Skeletal muscle satellite cell (primary cell): ENCODE measurements at regions not wholly inside any gene's neighbourhood (a gene's known extent, or its start where the extent isn't known, plus 50 kb on each side); places are given as distances from the start of the nearest gene placed in this dataset.
A peak's percentile ranks its signal among the peaks of the same experiment; 100 is the strongest.

ENCODE experiments used
- H3K27me3 ChIP-seq: 2 replicates; pipeline ENCODE4 v1.7.0; 2013; ENCODE audit warnings: low read length; ENCODE audit not compliant: control insufficient read depth, insufficient read depth
- H3K36me3 ChIP-seq: 2 replicates; pipeline ENCODE4 v1.7.0; 2013; ENCODE audit warnings: mild to moderate bottlenecking, control low read depth, low read length; ENCODE audit not compliant: insufficient read depth
- H3K4me1 ChIP-seq: 2 replicates; pipeline ENCODE4 v1.7.0; 2013; ENCODE audit warnings: low read length; ENCODE audit not compliant: control insufficient read depth, insufficient read depth
- H3K4me2 ChIP-seq: 2 replicates; pipeline ENCODE4 v1.7.0; 2013; ENCODE audit warnings: mild to moderate bottlenecking, low read length
- H3K4me3 ChIP-seq: 2 replicates; pipeline ENCODE4 v1.7.0; 2013; ENCODE audit warnings: low read length
- H3K9ac ChIP-seq: 2 replicates; pipeline ENCODE4 v1.7.0; 2013; ENCODE audit warnings: mild to moderate bottlenecking, low read depth, low read length, moderate library complexity
- H3K9me3 ChIP-seq: replicated peaks from 2 replicates; pipeline ENCODE4 v1.7.0; 2013; ENCODE audit warnings: mild to moderate bottlenecking, control low read depth, low read length

- no peak overlapping the region for H3K9ac ChIP-seq
- no peaks in the 10 kb centered on the region for H3K36me3 ChIP-seq
- no peak overlapping the region for H3K4me2 ChIP-seq
- no peak overlapping the region for H3K4me3 ChIP-seq
- peaks cover 21% of the 10 kb centered on the region for H3K27me3 ChIP-seq
- no peaks in the 10 kb centered on the region for H3K9me3 ChIP-seq
- no peaks in the 10 kb centered on the region for H3K4me1 ChIP-seq
These were observed 160.8 kb upstream of the BMP2 start for GRCh38 chr20:6606651-6607050.

GRCh38 chr20:6605055-6605935, 162.2 kb upstream of the BMP2 start:
- no peak overlapping the region for H3K4me3 ChIP-seq
- H3K9ac ChIP-seq, result no peak overlapping the region
- H3K4me2 ChIP-seq, result no peak overlapping the region
- no peaks in the 10 kb centered on the region for H3K4me1 ChIP-seq
- H3K9me3 ChIP-seq, result no peaks in the 10 kb centered on the region
- H3K27me3 ChIP-seq, result peaks cover 30% of the 10 kb centered on the region
- H3K36me3 ChIP-seq, result no peaks in the 10 kb centered on the region

- H3K4me2 ChIP-seq, result no peak overlapping the region
- no peak overlapping the region for H3K4me3 ChIP-seq
- no peaks in the 10 kb centered on the region for H3K4me1 ChIP-seq
- H3K27me3 ChIP-seq, result peaks cover 35% of the 10 kb centered on the region
- H3K9ac ChIP-seq, result no peak overlapping the region
- H3K36me3 ChIP-seq, result no peaks in the 10 kb centered on the region
- no peaks in the 10 kb centered on the region for H3K9me3 ChIP-seq
These were observed 163.3 kb upstream of the BMP2 start for GRCh38 chr20:6604179-6604578.

- Histone ChIP-seq H3K9ac (no peak overlapping the region), H3K4me3 (no peak overlapping the region), H3K27me3 (peaks cover 32% of the 10 kb centered on the region), H3K36me3 (no peaks in the 10 kb centered on the region), H3K4me1 (no peaks in the 10 kb centered on the region), H3K9me3 (no peaks in the 10 kb centered on the region), H3K4me2 (no peak overlapping the region)
These were observed 167.4 kb upstream of the BMP2 start for GRCh38 chr20:6599876-6600735.

GRCh38 chr20:6595704-6596103, 171.8 kb upstream of the BMP2 start:
- peaks cover 17% of the 10 kb centered on the region for H3K4me1 ChIP-seq
- H3K4me2 ChIP-seq, result peak overlapping the region; percentile 31
- H3K27me3 ChIP-seq, result peaks cover 9% of the 10 kb centered on the region
- no peaks in the 10 kb centered on the region for H3K9me3 ChIP-seq
- no peak overlapping the region for H3K9ac ChIP-seq
- no peaks in the 10 kb centered on the region for H3K36me3 ChIP-seq
- no peak overlapping the region for H3K4me3 ChIP-seq

- no peak overlapping the region for H3K4me3 ChIP-seq
- peaks cover 28% of the 10 kb centered on the region for H3K4me1 ChIP-seq
- H3K4me2 ChIP-seq, result peak overlapping the region; percentile 46
- no peaks in the 10 kb centered on the region for H3K9me3 ChIP-seq
- no peak overlapping the region for H3K9ac ChIP-seq
- H3K36me3 ChIP-seq, result no peaks in the 10 kb centered on the region
- no peaks in the 10 kb centered on the region for H3K27me3 ChIP-seq
These were observed 176.4 kb upstream of the BMP2 start for GRCh38 chr20:6590891-6591637.

- no peaks in the 10 kb centered on the region for H3K27me3 ChIP-seq
- H3K9me3 ChIP-seq, result no peaks in the 10 kb centered on the region
- H3K36me3 ChIP-seq, result no peaks in the 10 kb centered on the region
- no peak overlapping the region for H3K4me2 ChIP-seq
- H3K9ac ChIP-seq, result no peak overlapping the region
- H3K4me1 ChIP-seq, result peaks cover 28% of the 10 kb centered on the region
- no peak overlapping the region for H3K4me3 ChIP-seq
These were observed 179.2 kb upstream of the BMP2 start for GRCh38 chr20:6588296-6588695.

- Histone ChIP-seq H3K4me2 (no peak overlapping the region), H3K9ac (no peak overlapping the region), H3K27me3 (peaks cover 2% of the 10 kb centered on the region), H3K9me3 (no peaks in the 10 kb centered on the region), H3K36me3 (no peaks in the 10 kb centered on the region), H3K4me1 (peaks cover 10% of the 10 kb centered on the region), H3K4me3 (no peak overlapping the region)
These were observed 184.2 kb upstream of the BMP2 start for GRCh38 chr20:6583134-6583738.

- H3K4me3 ChIP-seq, result no peak overlapping the region
- no peaks in the 10 kb centered on the region for H3K9me3 ChIP-seq
- H3K36me3 ChIP-seq, result no peaks in the 10 kb centered on the region
- H3K4me2 ChIP-seq, result no peak overlapping the region
- peaks cover 7% of the 10 kb centered on the region for H3K4me1 ChIP-seq
- no peak overlapping the region for H3K9ac ChIP-seq
- H3K27me3 ChIP-seq, result peaks cover 2% of the 10 kb centered on the region
These were observed 185.0 kb upstream of the BMP2 start for GRCh38 chr20:6582449-6582848.

- H3K9ac ChIP-seq, result no peak overlapping the region
- peaks cover 7% of the 10 kb centered on the region for H3K4me1 ChIP-seq
These were observed 187.0 kb upstream of the BMP2 start for GRCh38 chr20:6580486-6580885.

GRCh38 chr20:6579824-6580223, 187.7 kb upstream of the BMP2 start:
- peaks cover 7% of the 10 kb centered on the region for H3K4me1 ChIP-seq
- no peaks in the 10 kb centered on the region for H3K9me3 ChIP-seq
- H3K4me3 ChIP-seq, result no peak overlapping the region
- H3K4me2 ChIP-seq, result no peak overlapping the region
- peaks cover 2% of the 10 kb centered on the region for H3K27me3 ChIP-seq
- H3K36me3 ChIP-seq, result no peaks in the 10 kb centered on the region
- H3K9ac ChIP-seq, result no peak overlapping the region

More at GRCh38 chr20:6580486-6580885, 187.0 kb upstream of the BMP2 start:
- Histone ChIP-seq H3K36me3 (no peaks in the 10 kb centered on the region), H3K4me3 (no peak overlapping the region), H3K9me3 (no peaks in the 10 kb centered on the region), H3K4me2 (no peak overlapping the region), H3K27me3 (peaks cover 2% of the 10 kb centered on the region)
